A549 (cell line): ENCODE measurements at regions not wholly inside any gene's neighbourhood (a gene's known extent, or its start where the extent isn't known, plus 50 kb on each side); places are given as distances from the start of the nearest gene placed in this dataset.

Source experiments
- BHLHE40 ChIP-seq: IDR thresholded peaks from 2 replicates; pipeline ENCODE4 v1.6.1; 2012; ENCODE audit warnings: low read depth, low read length, inconsistent platforms
- CBX2 ChIP-seq: fragments of 200-600 bp; sonication (generic); IDR thresholded peaks from 2 replicates; pipeline ENCODE4 v1.6.1; 2016; ENCODE audit warnings: low read depth, mild to moderate bottlenecking, borderline replicate concordance
- CEBPB ChIP-seq, 2 experiments: fragments of >200 bp in 1 of 2; sonication (Bioruptor Twin) in 1 of 2; formaldehyde crosslinking in 1 of 2; IDR thresholded peaks; 2 replicates each; pipeline ENCODE4 v1.6.1; 2012 to 2016
- CTCF ChIP-seq: fragments of >200 bp; sonication (Bioruptor Twin); formaldehyde crosslinking; IDR thresholded peaks from 3 replicates; pipeline ENCODE4 v1.5.1; 2016
- FOSL2 ChIP-seq, 2 experiments: fragments of 450-650 bp in 1 of 2; fragments of >200 bp in 1 of 2; sonication (Bioruptor Twin) in 1 of 2; formaldehyde crosslinking; IDR thresholded peaks; 2 replicates each; pipeline versions ENCODE4 v1.5.0 to v1.6.1; 2016 to 2020; ENCODE audit warnings: mild to moderate bottlenecking in 1 of 2, moderate library complexity in 1 of 2
- HDAC2 ChIP-seq: fragments of 200-600 bp; sonication (generic); IDR thresholded peaks from 2 replicates; pipeline ENCODE4 v1.6.1; 2016
- MAX ChIP-seq: IDR thresholded peaks from 2 replicates; pipeline ENCODE4 v1.6.1; 2012
- POLR2A ChIP-seq: IDR thresholded peaks from 2 replicates; pipeline ENCODE4 v1.6.1; 2012; ENCODE audit warnings: mild to moderate bottlenecking, low read length
- RCOR1 ChIP-seq: fragments of 150-350 bp; IDR thresholded peaks from 2 replicates; pipeline ENCODE4 v1.6.1; 2014; ENCODE audit warnings: antibody characterized with exemption, low read length, low read depth
- REST ChIP-seq: fragments of 200-600 bp; sonication (generic); IDR thresholded peaks from 2 replicates; pipeline ENCODE4 v1.6.1; 2016; ENCODE audit warnings: antibody characterized with exemption, mild to moderate bottlenecking, moderate library complexity
- SMC3 ChIP-seq: fragments of >200 bp; sonication (Bioruptor Twin); formaldehyde crosslinking; IDR thresholded peaks from 3 replicates; pipeline ENCODE4 v1.6.1; 2018; ENCODE audit warnings: inconsistent platforms

GRCh38 chr4:176406736-176407135 is 87.0 kb downstream of the SPCS3 start:
- TF ChIP-seq MAX (no peak), CBX2 (no peak), CTCF (no peak), SMC3 (no peak), BHLHE40 (no peak), CEBPB (IDR thresholded peaks at IDR 0.05) (no peak), FOSL2 (IDR thresholded peaks at IDR 0.05) (no peak), FOSL2 (CRISPR knock-in tag; IDR thresholded peaks at IDR 0.05) (no peak), POLR2A (no peak), REST (no peak), RCOR1 (no peak), HDAC2 (no peak)
